ENCODE measurements at regions not wholly inside any gene's neighbourhood (a gene's known extent, or its start where the extent isn't known, plus 50 kb on each side); places are given as distances from the start of the nearest gene placed in this dataset.

- Histone ChIP-seq H2BK12ac (ENCODE audit: low read length in 2 of 2) (no peak overlapping the region), H3K4me1 (ENCODE audit: control insufficient read depth, insufficient read depth, low read depth, low read length) (no peaks in the 10 kb centered on the region), H3K4ac (ENCODE audit: low read depth in 1 of 2, low read length in 2 of 2) (no peak overlapping the region), H3K36me3 (ENCODE audit: control insufficient read depth in 1 of 2, insufficient read depth in 2 of 2, low read depth in 1 of 2, low read length in 2 of 2) (no peaks in the 10 kb centered on the region), H2AFZ (ENCODE audit: low read depth, low read length) (no peak overlapping the region), H2BK120ac (ENCODE audit: low read depth, low read length) (no peak overlapping the region), H3K27me3 (ENCODE audit: control insufficient read depth in 1 of 2, insufficient read depth in 1 of 2, low read length in 2 of 2) (no peaks in the 10 kb centered on the region), H4K8ac (ENCODE audit: low read length) (no peak overlapping the region), H3K18ac (ENCODE audit: low read depth in 1 of 2, low read length in 2 of 2) (no peak overlapping the region), H4K91ac (ENCODE audit: low read length) (no peak overlapping the region), H2BK15ac (ENCODE audit: low read depth, poor library complexity, severe bottlenecking) (no peak overlapping the region), H2AK5ac (ENCODE audit: low read length, severe bottlenecking) (no peak overlapping the region), H3K4me3 (ENCODE audit: insufficient read depth in 1 of 2, low read depth in 1 of 2, low read length in 2 of 2) (no peak overlapping the region), H3K23ac (ENCODE audit: low read length in 2 of 2) (no peak overlapping the region), H3K79me1 (replicated peaks; ENCODE audit: low read length, poor library complexity, severe bottlenecking) (no peaks in the 10 kb centered on the region), H3K9me3 (ENCODE audit: control insufficient read depth, low read length) (no peaks in the 10 kb centered on the region), H3K4me2 (ENCODE audit: low read length, poor library complexity, severe bottlenecking) (no peak overlapping the region), H2BK5ac (ENCODE audit: low read depth, low read length, poor library complexity, severe bottlenecking) (no peak overlapping the region), H3K9ac (ENCODE audit: low read length) (no peak overlapping the region), H3K27ac (ENCODE audit: low read length, poor library complexity, severe bottlenecking) (no peak overlapping the region), H3K14ac (ENCODE audit: low read length in 2 of 2) (no peak overlapping the region)
- WGBS = 86% methylated on average over 13 of the region's 14 CpGs
- no peak for DNase-seq
Observed at GRCh38 chr10:131495892-131496291, 184.4 kb upstream of the TCERG1L start.

DNA sequence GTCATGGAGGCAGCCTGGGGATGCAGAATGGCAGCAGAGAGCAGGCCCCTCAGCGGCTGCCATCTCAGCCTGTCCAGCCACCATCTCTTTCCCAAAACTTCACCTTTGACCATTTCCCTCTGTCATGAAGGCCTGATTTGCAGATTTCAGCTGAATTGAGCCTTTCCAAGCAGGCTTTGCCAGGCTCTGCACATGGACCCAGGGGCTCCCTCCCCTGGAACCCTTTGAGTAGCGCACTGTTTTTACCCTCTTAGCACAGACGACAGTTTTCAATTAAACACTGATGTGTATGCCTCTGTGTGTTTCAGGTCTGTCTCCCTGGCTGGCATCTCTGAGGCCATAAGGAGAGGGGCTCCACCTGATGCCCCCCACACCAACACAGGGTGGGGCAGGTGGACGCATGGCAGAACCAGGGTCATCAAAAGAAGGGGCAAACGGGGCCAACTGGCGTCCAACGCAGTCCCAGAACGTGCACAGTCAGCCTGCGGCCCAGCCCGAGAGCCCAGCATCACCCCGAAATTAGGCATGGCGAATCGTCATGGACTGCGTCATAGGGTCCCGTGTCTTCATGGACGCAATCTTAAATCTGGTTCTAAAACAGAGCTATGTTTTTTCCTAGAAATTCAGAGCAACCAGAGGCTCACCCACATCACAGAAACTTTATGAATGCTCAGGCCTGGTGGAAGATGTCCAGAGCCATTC lies 185.0 kb upstream of the TCERG1L start:
- Histone ChIP-seq H3K4me1 (ENCODE audit: control insufficient read depth, insufficient read depth, low read depth, low read length) (no peaks in the 10 kb centered on the region), H3K9me3 (ENCODE audit: control insufficient read depth, low read length) (no peaks in the 10 kb centered on the region), H3K4me3 (ENCODE audit: insufficient read depth in 1 of 2, low read depth in 1 of 2, low read length in 2 of 2) (no peak overlapping the region), H3K14ac (ENCODE audit: low read length in 2 of 2) (no peak overlapping the region), H3K4me2 (ENCODE audit: low read length, poor library complexity, severe bottlenecking) (no peak overlapping the region), H4K91ac (ENCODE audit: low read length) (no peak overlapping the region), H3K79me1 (replicated peaks; ENCODE audit: low read length, poor library complexity, severe bottlenecking) (no peaks in the 10 kb centered on the region), H3K9ac (ENCODE audit: low read length) (no peak overlapping the region), H3K27me3 (ENCODE audit: control insufficient read depth in 1 of 2, insufficient read depth in 1 of 2, low read length in 2 of 2) (no peaks in the 10 kb centered on the region), H2BK12ac (ENCODE audit: low read length in 2 of 2) (no peak overlapping the region), H2AK5ac (ENCODE audit: low read length, severe bottlenecking) (no peak overlapping the region), H2BK5ac (ENCODE audit: low read depth, low read length, poor library complexity, severe bottlenecking) (no peak overlapping the region), H3K4ac (ENCODE audit: low read depth in 1 of 2, low read length in 2 of 2) (no peak overlapping the region), H2BK15ac (ENCODE audit: low read depth, poor library complexity, severe bottlenecking) (no peak overlapping the region), H3K23ac (ENCODE audit: low read length in 2 of 2) (no peak overlapping the region), H4K8ac (ENCODE audit: low read length) (no peak overlapping the region), H3K18ac (ENCODE audit: low read depth in 1 of 2, low read length in 2 of 2) (no peak overlapping the region), H2AFZ (ENCODE audit: low read depth, low read length) (no peak overlapping the region), H3K27ac (ENCODE audit: low read length, poor library complexity, severe bottlenecking) (no peak overlapping the region), H2BK120ac (ENCODE audit: low read depth, low read length) (no peak overlapping the region), H3K36me3 (ENCODE audit: control insufficient read depth in 1 of 2, insufficient read depth in 2 of 2, low read depth in 1 of 2, low read length in 2 of 2) (no peaks in the 10 kb centered on the region)
- 82% methylated on average over 16 of the region's 16 CpGs for WGBS
- no peak for DNase-seq

DNA sequence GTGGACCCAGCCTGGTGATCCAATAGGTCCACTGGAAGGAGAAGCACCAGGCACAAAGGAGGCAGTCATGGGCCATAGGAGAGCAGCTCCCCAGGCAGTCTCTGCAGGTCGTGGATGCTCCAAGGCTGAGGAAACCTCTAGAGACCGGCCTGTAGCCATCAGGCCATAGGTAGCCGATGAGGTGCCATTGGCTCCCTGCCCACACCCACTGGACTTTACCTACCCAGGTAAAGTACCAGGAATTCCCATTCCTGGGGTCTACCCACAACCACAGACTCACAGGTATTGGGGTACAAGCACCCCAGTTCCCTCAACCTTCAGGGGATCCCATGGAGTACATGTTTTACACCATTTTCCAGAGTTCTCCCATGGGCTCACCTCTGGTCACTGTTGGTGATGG lies 188.0 kb upstream of the TCERG1L start:
- no peak overlapping the region for H3K4me3 ChIP-seq (ENCODE audit: insufficient read depth in 1 of 2, low read depth in 1 of 2, low read length in 2 of 2)
- no peak for DNase-seq
- H4K8ac ChIP-seq (ENCODE audit: low read length) = no peak overlapping the region
- H2BK120ac ChIP-seq (ENCODE audit: low read depth, low read length) = no peak overlapping the region
- no peak overlapping the region for H2BK15ac ChIP-seq (ENCODE audit: low read depth, poor library complexity, severe bottlenecking)
- H2BK12ac ChIP-seq (ENCODE audit: low read length in 2 of 2) = no peak overlapping the region
- H3K27ac ChIP-seq (ENCODE audit: low read length, poor library complexity, severe bottlenecking) = no peak overlapping the region
- 83% methylated on average over 3 of the region's 3 CpGs for WGBS
- H3K4me2 ChIP-seq (ENCODE audit: low read length, poor library complexity, severe bottlenecking) = no peak overlapping the region
- no peak overlapping the region for H3K23ac ChIP-seq (ENCODE audit: low read length in 2 of 2)
- H4K91ac ChIP-seq (ENCODE audit: low read length) = no peak overlapping the region
- no peak overlapping the region for H2BK5ac ChIP-seq (ENCODE audit: low read depth, low read length, poor library complexity, severe bottlenecking)
- no peaks in the 10 kb centered on the region for H3K27me3 ChIP-seq (ENCODE audit: control insufficient read depth in 1 of 2, insufficient read depth in 1 of 2, low read length in 2 of 2)
- no peak overlapping the region for H3K9ac ChIP-seq (ENCODE audit: low read length)
- H3K4ac ChIP-seq (ENCODE audit: low read depth in 1 of 2, low read length in 2 of 2) = no peak overlapping the region
- no peaks in the 10 kb centered on the region for H3K36me3 ChIP-seq (ENCODE audit: control insufficient read depth in 1 of 2, insufficient read depth in 2 of 2, low read depth in 1 of 2, low read length in 2 of 2)
- no peaks in the 10 kb centered on the region for H3K79me1 ChIP-seq (replicated peaks; ENCODE audit: low read length, poor library complexity, severe bottlenecking)
- H3K4me1 ChIP-seq (ENCODE audit: control insufficient read depth, insufficient read depth, low read depth, low read length) = no peaks in the 10 kb centered on the region
- H2AK5ac ChIP-seq (ENCODE audit: low read length, severe bottlenecking) = no peak overlapping the region
- H3K14ac ChIP-seq (ENCODE audit: low read length in 2 of 2) = no peak overlapping the region
- H2AFZ ChIP-seq (ENCODE audit: low read depth, low read length) = no peak overlapping the region
- peaks cover 21% of the 10 kb centered on the region for H3K9me3 ChIP-seq (ENCODE audit: control insufficient read depth, low read length)
- no peak overlapping the region for H3K18ac ChIP-seq (ENCODE audit: low read depth in 1 of 2, low read length in 2 of 2)

GRCh38 chr10:131500181-131500580 lies 188.7 kb upstream of the TCERG1L start:
- H3K4me2 ChIP-seq (ENCODE audit: low read length, poor library complexity, severe bottlenecking) = no peak overlapping the region
- H3K9ac ChIP-seq (ENCODE audit: low read length) = no peak overlapping the region
- H3K18ac ChIP-seq (ENCODE audit: low read depth in 1 of 2, low read length in 2 of 2) = no peak overlapping the region
- WGBS = 68% methylated on average over 9 of the region's 9 CpGs
- H3K79me1 ChIP-seq (replicated peaks; ENCODE audit: low read length, poor library complexity, severe bottlenecking) = no peaks in the 10 kb centered on the region
- H2BK5ac ChIP-seq (ENCODE audit: low read depth, low read length, poor library complexity, severe bottlenecking) = no peak overlapping the region
- H2AFZ ChIP-seq (ENCODE audit: low read depth, low read length) = no peak overlapping the region
- H4K91ac ChIP-seq (ENCODE audit: low read length) = no peak overlapping the region
- H3K9me3 ChIP-seq (ENCODE audit: control insufficient read depth, low read length) = peaks cover 23% of the 10 kb centered on the region
- H2BK15ac ChIP-seq (ENCODE audit: low read depth, poor library complexity, severe bottlenecking) = no peak overlapping the region
- H3K4me3 ChIP-seq (ENCODE audit: insufficient read depth in 1 of 2, low read depth in 1 of 2, low read length in 2 of 2) = no peak overlapping the region
- H2AK5ac ChIP-seq (ENCODE audit: low read length, severe bottlenecking) = no peak overlapping the region
- no peak overlapping the region for H3K4ac ChIP-seq (ENCODE audit: low read depth in 1 of 2, low read length in 2 of 2)
- H3K27me3 ChIP-seq (ENCODE audit: control insufficient read depth in 1 of 2, insufficient read depth in 1 of 2, low read length in 2 of 2) = no peaks in the 10 kb centered on the region
- H3K27ac ChIP-seq (ENCODE audit: low read length, poor library complexity, severe bottlenecking) = no peak overlapping the region
- no peaks in the 10 kb centered on the region for H3K36me3 ChIP-seq (ENCODE audit: control insufficient read depth in 1 of 2, insufficient read depth in 2 of 2, low read depth in 1 of 2, low read length in 2 of 2)
- no peak overlapping the region for H2BK12ac ChIP-seq (ENCODE audit: low read length in 2 of 2)
- H4K8ac ChIP-seq (ENCODE audit: low read length) = no peak overlapping the region
- no peak overlapping the region for H2BK120ac ChIP-seq (ENCODE audit: low read depth, low read length)
- no peak for DNase-seq
- no peaks in the 10 kb centered on the region for H3K4me1 ChIP-seq (ENCODE audit: control insufficient read depth, insufficient read depth, low read depth, low read length)
- no peak overlapping the region for H3K14ac ChIP-seq (ENCODE audit: low read length in 2 of 2)
- H3K23ac ChIP-seq (ENCODE audit: low read length in 2 of 2) = no peak overlapping the region
